ENCODE measurements at regions not wholly inside any gene's neighbourhood (a gene's known extent, or its start where the extent isn't known, plus 50 kb on each side); places are given as distances from the start of the nearest gene placed in this dataset.

DNA sequence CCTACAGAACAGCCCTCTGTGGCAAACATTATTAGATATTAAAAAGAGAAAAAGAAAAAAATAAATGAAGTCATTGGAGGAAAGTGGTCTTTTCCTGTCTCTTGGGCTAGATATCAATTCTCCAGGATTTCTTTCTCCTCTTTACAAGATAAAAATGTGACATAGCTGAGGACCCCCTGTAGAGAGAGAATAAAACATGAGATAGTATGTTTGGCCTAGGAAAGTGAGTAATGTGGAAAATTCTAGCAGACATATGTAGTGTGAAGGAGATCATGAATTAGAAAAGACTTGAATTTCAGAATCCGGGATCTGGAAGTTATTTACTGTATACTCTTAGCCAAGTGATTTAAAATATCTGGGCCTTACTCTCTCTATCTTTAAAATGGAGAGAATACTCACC, 823.1 kb downstream of the TLR4 start:
- no peaks in the 10 kb centered on the region for H3K4me1 Mint-ChIP-seq (ENCODE audit: low read depth in 2 of 2)
- H3K27me3 Mint-ChIP-seq: no peaks in the 10 kb centered on the region
- no peak overlapping the region for H3K4me3 Mint-ChIP-seq
- ATAC-seq (replicated peaks): no peak
- DNase-seq: no peak
- no peaks in the 10 kb centered on the region for H3K36me3 Mint-ChIP-seq (ENCODE audit: insufficient read depth)
- no peak overlapping the region for H3K27ac Mint-ChIP-seq
- H3K9me3 Mint-ChIP-seq: peaks cover 0 to 4% of the 10 kb centered on the region in 2 donors

DNA sequence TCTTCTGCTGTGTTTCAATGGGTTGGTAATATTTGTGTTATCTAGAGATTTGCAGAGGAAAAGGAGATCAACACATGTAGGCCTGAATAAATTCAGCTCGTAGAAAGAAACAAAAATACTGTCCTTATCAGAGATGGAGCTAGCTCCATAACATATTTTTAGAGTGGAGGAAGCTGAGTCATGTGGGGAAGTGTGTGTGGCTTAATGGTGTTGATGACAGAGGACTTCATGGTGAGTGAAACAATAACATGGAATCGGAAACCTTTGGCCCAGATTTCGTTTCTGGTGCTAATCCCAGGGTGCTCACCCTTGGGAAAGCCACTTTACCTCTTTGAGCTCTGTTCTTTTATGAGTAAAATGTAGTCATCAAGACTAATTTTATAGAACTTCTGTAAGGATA, 825.0 kb downstream of the TLR4 start:
- Mint-ChIP-seq H3K4me1 (ENCODE audit: low read depth in 2 of 2) (no peaks in the 10 kb centered on the region), H3K27ac (no peak overlapping the region), H3K36me3 (ENCODE audit: insufficient read depth) (no peaks in the 10 kb centered on the region), H3K4me3 (no peak overlapping the region), H3K27me3 (no peaks in the 10 kb centered on the region), H3K9me3 (peaks cover 0 to 3% of the 10 kb centered on the region in 2 donors)
- ATAC-seq (replicated peaks): no peak
- no peak for DNase-seq

DNA sequence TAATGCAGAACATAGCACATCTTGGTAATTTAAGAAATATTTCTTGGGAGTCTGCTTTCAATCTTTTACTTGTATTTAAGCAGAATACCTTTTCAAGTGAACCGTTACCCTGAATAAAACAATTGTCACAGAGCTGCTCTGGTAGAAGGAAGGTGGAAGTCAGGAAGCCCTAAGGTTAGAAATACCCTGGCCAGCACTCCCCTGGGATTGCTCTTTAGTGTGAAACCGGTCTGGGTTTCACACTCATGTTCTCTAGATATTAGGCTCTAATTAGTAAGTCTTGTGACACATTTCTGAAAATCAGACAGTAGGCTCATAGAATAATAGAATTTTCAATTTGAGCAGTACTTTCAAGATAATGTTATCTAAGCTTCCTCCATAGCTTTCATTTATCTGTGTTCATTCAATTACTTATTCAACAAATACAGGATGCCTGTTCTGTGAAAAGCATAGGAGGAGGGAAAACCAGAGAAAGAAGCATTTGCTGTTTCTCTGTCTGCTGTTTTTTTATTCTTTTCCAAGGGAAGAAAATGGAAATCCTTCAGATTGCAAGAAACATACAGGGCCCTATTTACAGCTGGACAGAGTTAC, 825.5 kb downstream of the TLR4 start:
- ATAC-seq (replicated peaks): no peak
- DNase-seq: no peak
- no peak overlapping the region for H3K4me3 Mint-ChIP-seq
- H3K27ac Mint-ChIP-seq: no peak overlapping the region
- no peaks in the 10 kb centered on the region for H3K27me3 Mint-ChIP-seq
- H3K9me3 Mint-ChIP-seq: peaks cover 0 to 5% of the 10 kb centered on the region in 2 donors
- H3K4me1 Mint-ChIP-seq (ENCODE audit: low read depth in 2 of 2): no peaks in the 10 kb centered on the region
- no peaks in the 10 kb centered on the region for H3K36me3 Mint-ChIP-seq (ENCODE audit: insufficient read depth)

DNA sequence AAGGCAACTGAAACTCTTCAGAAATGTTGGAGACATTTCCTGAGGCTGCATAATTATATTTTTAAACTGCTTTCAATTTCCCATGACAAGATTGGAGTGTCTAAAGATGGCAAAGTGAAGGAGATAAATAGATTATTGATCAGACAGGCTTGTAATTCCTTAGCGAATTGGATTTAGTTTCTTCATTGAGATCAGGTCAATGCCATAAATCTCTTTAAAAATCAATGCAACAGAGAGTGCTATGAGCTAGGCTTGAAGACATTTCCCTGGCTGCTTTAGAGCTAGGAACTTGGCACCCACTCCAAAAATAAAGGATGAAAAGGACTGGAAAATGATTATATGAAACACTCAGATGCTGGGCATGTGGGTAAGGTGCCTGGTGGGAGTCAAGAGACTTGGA, 828.4 kb downstream of the TLR4 start:
- no peaks in the 10 kb centered on the region for H3K27me3 Mint-ChIP-seq
- H3K9me3 Mint-ChIP-seq: peaks cover 0 to 10% of the 10 kb centered on the region in 2 donors
- DNase-seq: no peak
- no peak for ATAC-seq (replicated peaks)
- no peaks in the 10 kb centered on the region for H3K36me3 Mint-ChIP-seq (ENCODE audit: insufficient read depth)
- no peaks in the 10 kb centered on the region for H3K4me1 Mint-ChIP-seq (ENCODE audit: low read depth in 2 of 2)
- H3K27ac Mint-ChIP-seq: no peak overlapping the region
- H3K4me3 Mint-ChIP-seq: no peak overlapping the region

DNA sequence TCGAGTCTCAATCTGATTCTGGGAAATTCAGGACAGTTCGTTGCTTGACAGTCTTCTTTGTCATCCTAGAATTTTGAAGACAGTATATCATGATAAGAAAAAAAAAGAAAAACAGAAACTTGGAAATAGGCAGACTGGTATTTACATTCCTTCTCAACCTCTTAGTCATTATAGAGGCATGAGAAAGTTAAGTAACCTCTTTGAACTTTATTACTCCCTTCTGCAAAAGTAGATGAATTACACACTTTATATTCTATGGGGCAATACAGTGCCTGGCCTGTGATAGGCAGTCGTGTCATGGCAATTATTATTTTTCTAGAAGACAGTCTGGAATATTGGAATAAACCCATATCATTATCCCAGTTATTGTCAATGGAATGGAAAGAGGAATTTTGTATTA, 828.9 kb downstream of the TLR4 start:
- no peak overlapping the region for H3K27ac Mint-ChIP-seq
- H3K4me1 Mint-ChIP-seq (ENCODE audit: low read depth in 2 of 2): no peaks in the 10 kb centered on the region
- H3K27me3 Mint-ChIP-seq: no peaks in the 10 kb centered on the region
- H3K36me3 Mint-ChIP-seq (ENCODE audit: insufficient read depth): no peaks in the 10 kb centered on the region
- peaks cover 0 to 10% of the 10 kb centered on the region in 2 donors for H3K9me3 Mint-ChIP-seq
- no peak for ATAC-seq (replicated peaks)
- no peak overlapping the region for H3K4me3 Mint-ChIP-seq
- DNase-seq: no peak

DNA sequence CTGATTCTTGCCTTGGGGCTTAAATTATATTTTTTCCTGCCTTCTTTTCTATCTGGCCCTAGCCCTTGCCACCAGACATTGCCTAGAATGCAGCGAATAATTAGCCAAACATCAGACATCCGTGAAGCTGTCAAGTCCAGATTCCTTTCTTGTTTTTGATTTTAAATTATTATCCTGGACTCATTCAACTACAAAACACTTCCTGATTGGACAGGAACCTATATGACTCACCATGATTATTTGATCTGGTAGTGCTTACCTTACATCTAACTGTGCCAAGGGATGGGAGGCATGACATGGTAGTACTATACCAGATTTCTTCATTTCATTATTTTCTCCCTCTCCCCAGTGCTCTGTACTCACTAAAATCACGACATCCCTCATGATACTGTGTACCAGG, 829.6 kb downstream of the TLR4 start:
- ATAC-seq (replicated peaks): no peak
- Mint-ChIP-seq H3K9me3 (peaks cover 0 to 12% of the 10 kb centered on the region in 2 donors), H3K36me3 (ENCODE audit: insufficient read depth) (no peaks in the 10 kb centered on the region), H3K4me1 (ENCODE audit: low read depth in 2 of 2) (no peaks in the 10 kb centered on the region), H3K4me3 (no peak overlapping the region), H3K27me3 (no peaks in the 10 kb centered on the region), H3K27ac (no peak overlapping the region)
- no peak for DNase-seq

DNA sequence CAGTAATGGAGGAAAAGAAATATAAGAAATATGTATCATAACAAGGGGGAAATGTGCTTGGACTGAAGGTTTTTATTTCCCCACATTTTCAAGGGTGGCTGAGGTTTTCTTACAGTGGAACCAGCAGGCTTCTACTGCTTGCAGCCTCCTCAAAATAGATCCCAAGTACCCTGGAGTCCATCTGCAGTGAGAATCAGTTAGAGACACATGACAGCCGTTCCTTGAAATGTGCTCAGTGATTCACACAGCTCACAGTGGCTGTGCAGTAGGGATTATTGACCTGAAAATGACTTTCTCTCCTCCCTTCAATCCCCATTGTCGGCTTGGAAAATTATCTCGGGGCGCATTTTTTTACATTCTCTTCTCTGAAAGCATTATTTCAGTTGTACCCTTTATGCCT, 832.0 kb downstream of the TLR4 start:
- Mint-ChIP-seq H3K4me3 (no peak overlapping the region), H3K4me1 (ENCODE audit: low read depth in 2 of 2) (no peaks in the 10 kb centered on the region), H3K36me3 (ENCODE audit: insufficient read depth) (no peaks in the 10 kb centered on the region), H3K27me3 (no peaks in the 10 kb centered on the region), H3K27ac (no peak overlapping the region), H3K9me3 (peaks cover 0 to 14% of the 10 kb centered on the region in 2 donors)
- no peak for DNase-seq
- ATAC-seq (replicated peaks): no peak

DNA sequence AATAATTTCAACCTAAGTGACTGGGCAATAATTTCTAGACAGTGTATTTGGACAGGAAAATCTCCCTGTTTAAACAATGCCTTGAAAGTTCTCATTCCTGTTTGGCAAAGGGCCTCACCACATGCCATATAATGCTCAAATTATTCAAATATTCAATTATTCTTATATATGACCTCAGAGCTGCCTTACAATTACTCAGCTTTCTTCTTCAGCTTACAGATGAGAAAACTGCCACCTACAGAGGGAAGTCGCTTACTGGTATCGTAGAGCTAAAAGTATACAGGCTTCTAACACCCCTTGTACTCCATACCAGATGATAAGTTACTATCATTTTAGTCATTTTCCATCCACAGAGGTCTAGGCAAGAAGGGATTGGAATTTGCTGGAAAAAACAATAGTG, 830.3 kb downstream of the BRINP1 start:
- Mint-ChIP-seq H3K27ac (no peak overlapping the region), H3K27me3 (no peaks in the 10 kb centered on the region), H3K9me3 (peaks cover 0 to 18% of the 10 kb centered on the region in 2 donors), H3K36me3 (ENCODE audit: insufficient read depth) (no peaks in the 10 kb centered on the region), H3K4me1 (ENCODE audit: low read depth in 2 of 2) (no peaks in the 10 kb centered on the region), H3K4me3 (no peak overlapping the region)
- ATAC-seq (replicated peaks): no peak
- no peak for DNase-seq

DNA sequence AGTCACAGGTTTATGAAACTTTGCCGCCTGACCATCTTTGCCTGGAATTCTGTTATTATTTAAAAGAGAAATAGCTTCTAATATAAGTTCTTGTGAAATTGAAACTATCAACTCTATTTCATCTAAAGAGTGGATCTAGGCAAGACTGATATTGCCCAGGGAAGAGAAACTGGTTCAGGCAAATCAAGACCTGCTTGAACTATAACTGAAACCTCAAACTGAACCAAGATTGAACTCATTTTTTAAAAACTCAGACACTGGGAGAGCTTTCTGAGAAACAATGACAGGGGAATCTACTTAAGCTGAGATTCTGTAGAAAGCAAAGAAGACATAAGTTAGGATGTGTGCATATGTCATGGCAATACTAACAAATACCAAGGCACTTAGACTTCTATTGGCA, 815.8 kb downstream of the BRINP1 start:
- Mint-ChIP-seq H3K27ac (no peak overlapping the region), H3K4me1 (ENCODE audit: low read depth in 2 of 2) (no peaks in the 10 kb centered on the region), H3K9me3 (peaks cover 2 to 8% of the 10 kb centered on the region in 2 donors), H3K27me3 (no peaks in the 10 kb centered on the region), H3K4me3 (no peak overlapping the region), H3K36me3 (ENCODE audit: insufficient read depth) (no peaks in the 10 kb centered on the region)
- DNase-seq (no peak), ATAC-seq (replicated peaks) (no peak)

DNA sequence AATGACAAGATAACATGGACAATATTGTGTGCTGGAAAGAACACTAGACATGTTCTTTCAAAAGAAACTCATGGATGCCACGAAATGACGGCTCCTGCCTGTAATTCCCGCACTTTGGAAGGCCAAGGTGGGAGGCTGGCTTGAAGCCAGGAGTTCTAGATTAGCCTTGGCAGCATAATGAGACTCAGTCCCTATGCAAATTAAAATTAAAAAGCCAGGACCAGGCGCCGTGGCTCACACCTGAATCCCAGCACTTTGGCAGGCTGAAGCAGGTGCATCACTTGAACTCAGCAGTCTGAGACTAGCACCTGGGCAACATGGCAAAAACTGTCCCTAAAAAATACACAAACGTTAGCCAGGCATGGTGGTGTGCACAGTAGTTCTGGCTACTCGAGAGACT, 814.2 kb downstream of the BRINP1 start:
- Mint-ChIP-seq H3K27me3 (no peaks in the 10 kb centered on the region), H3K9me3 (peaks cover 2 to 8% of the 10 kb centered on the region in 2 donors), H3K36me3 (ENCODE audit: insufficient read depth) (no peaks in the 10 kb centered on the region), H3K4me3 (no peak overlapping the region), H3K27ac (no peak overlapping the region), H3K4me1 (ENCODE audit: low read depth in 2 of 2) (no peaks in the 10 kb centered on the region)
- ATAC-seq (replicated peaks): no peak
- DNase-seq: no peak

DNA sequence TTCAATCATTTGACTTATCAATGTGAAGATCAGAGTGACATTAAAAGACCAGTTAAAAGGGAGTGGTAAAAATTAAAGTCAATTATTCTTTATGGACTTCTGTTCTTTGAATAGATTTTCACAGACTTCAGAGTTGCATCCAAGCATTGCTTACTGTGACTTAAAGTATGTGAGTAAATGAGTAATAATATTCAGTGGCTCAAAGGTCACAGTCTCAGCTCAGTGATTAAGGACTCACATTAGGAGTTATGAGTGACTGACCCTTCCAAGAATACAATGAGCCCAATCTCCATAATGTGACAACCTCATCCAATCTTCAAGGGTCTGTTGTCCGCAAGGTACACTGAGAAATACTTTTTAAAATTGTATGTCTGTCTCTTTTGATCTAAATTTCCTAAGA, 811.2 kb downstream of the BRINP1 start:
- DNase-seq (no peak), ATAC-seq (replicated peaks) (no peak)
- no peaks in the 10 kb centered on the region for H3K36me3 Mint-ChIP-seq (ENCODE audit: insufficient read depth)
- no peak overlapping the region for H3K4me3 Mint-ChIP-seq
- no peak overlapping the region for H3K27ac Mint-ChIP-seq
- peaks cover 4 to 8% of the 10 kb centered on the region in 2 donors for H3K9me3 Mint-ChIP-seq
- no peaks in the 10 kb centered on the region for H3K27me3 Mint-ChIP-seq
- H3K4me1 Mint-ChIP-seq (ENCODE audit: low read depth in 2 of 2): no peaks in the 10 kb centered on the region

DNA sequence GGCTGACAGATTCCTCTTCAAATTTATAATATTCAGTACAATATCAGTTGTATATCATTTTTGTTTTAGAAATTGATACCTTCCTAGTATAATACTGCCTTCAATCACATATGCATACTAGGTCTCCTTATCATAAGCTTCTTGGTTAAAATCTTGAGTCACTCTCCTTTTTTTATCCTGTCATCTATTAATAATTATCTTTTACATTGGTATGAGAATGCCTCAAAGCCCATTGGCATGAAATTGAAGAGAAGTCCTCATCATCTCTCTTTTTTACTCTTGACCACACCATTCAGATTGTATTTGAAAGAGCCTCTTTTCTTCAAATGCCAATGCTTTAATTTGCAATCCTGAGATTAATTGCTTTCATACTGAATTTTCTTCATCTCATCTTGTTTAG, 810.3 kb downstream of the BRINP1 start:
- Mint-ChIP-seq H3K27ac (no peak overlapping the region), H3K27me3 (no peaks in the 10 kb centered on the region), H3K36me3 (ENCODE audit: insufficient read depth) (no peaks in the 10 kb centered on the region), H3K9me3 (peaks cover 8 to 9% of the 10 kb centered on the region in 2 donors), H3K4me3 (no peak overlapping the region), H3K4me1 (ENCODE audit: low read depth in 2 of 2) (no peaks in the 10 kb centered on the region)
- ATAC-seq (replicated peaks): no peak
- DNase-seq: no peak

DNA sequence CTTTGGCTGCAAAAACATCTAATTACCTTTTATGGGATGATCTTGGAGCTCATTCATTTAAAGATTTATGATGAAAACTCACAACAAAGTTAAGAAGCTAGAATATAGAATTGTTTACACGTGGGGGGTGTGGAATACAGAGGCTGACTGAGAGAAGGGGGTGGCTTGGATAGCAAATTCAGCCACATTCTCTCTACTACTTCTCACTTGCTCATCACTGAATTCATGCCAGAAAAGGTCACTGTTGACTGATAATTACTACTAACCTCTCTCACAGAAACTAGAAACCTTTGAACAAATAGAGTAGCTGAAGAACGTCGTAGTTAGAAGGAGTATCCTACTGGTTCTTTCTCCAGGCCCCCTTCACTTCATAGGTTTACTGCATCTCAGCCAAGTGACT, 808.2 kb downstream of the BRINP1 start:
- Mint-ChIP-seq H3K4me1 (ENCODE audit: low read depth in 2 of 2) (no peaks in the 10 kb centered on the region), H3K36me3 (ENCODE audit: insufficient read depth) (no peaks in the 10 kb centered on the region), H3K4me3 (no peak overlapping the region), H3K27ac (no peak overlapping the region), H3K27me3 (no peaks in the 10 kb centered on the region), H3K9me3 (peaks cover 7 to 13% of the 10 kb centered on the region in 2 donors)
- ATAC-seq (replicated peaks) (no peak), DNase-seq (no peak)

DNA sequence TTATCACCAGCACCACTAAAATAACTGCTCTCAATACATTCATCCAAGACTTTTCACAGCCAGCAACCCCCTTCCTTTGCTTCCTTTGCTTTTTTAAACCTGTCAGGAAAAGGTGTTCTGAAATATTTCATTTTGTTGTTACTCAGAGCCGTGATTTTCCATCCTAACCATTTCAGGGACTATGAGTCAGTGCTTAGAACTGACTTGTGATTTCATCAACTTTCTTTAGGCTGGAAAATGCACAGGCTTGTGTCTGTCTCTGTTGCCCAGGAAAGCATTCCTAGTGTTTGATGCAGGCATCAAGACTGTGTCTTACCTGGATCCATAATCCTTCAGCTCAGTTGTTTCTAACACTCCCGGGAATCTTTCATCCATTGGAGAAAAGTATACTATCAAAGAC, 805.6 kb downstream of the BRINP1 start:
- Mint-ChIP-seq H3K36me3 (ENCODE audit: insufficient read depth) (no peaks in the 10 kb centered on the region), H3K4me1 (ENCODE audit: low read depth in 2 of 2) (no peaks in the 10 kb centered on the region), H3K27me3 (no peaks in the 10 kb centered on the region), H3K9me3 (peaks cover 0 to 11% of the 10 kb centered on the region in 2 donors), H3K27ac (no peak overlapping the region), H3K4me3 (no peak overlapping the region)
- DNase-seq (no peak), ATAC-seq (replicated peaks) (no peak)

DNA sequence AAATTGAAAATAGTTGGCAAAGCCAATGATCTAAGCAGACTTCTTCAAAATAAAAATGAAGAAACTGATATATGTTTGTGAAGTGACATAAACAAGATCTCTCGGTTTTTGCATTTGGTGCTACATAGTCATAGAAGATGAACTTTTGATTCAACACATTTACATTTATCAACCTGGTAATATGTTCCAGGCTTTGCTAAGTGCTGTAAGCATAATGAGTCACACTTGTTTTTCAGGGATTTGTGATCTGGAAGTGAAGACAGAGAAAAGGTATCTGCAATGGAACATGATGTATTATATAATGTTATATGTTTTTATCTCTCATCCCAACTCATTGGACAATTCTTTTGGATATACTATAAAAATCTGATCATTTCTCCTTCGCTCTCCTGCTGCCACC, 801.4 kb downstream of the BRINP1 start:
- H3K27me3 Mint-ChIP-seq: no peaks in the 10 kb centered on the region
- no peak for ATAC-seq (replicated peaks)
- no peak overlapping the region for H3K4me3 Mint-ChIP-seq
- no peaks in the 10 kb centered on the region for H3K36me3 Mint-ChIP-seq (ENCODE audit: insufficient read depth)
- H3K27ac Mint-ChIP-seq: no peak overlapping the region
- H3K4me1 Mint-ChIP-seq (ENCODE audit: low read depth in 2 of 2): no peaks in the 10 kb centered on the region
- H3K9me3 Mint-ChIP-seq: peaks cover 6 to 13% of the 10 kb centered on the region in 2 donors
- no peak for DNase-seq

Data from effector memory CD8-positive, alpha-beta T cell (primary cell).